SK-N-SH treated with all-trans-retinoic acid at 6 μM for 48 hours (cell line): ENCODE measurements at regions not wholly inside any gene's neighbourhood (a gene's known extent, or its start where the extent isn't known, plus 50 kb on each side); places are given as distances from the start of the nearest gene placed in this dataset.

Source experiments
- ATAC-seq: fragments of 200-7000 bp; cut with Tn5 transposase; 3 replicates; pipeline ENCODE4 v1.9.1; 2020; ENCODE audit warnings: mild to moderate bottlenecking, moderate library complexity
- ARNTL ChIP-seq: fragments of 450-650 bp; formaldehyde crosslinking; IDR thresholded peaks from 2 replicates; pipeline ENCODE4 v1.5.0; 2020; ENCODE audit warnings: low read depth, mild to moderate bottlenecking, moderate library complexity, borderline replicate concordance
- BACH2 ChIP-seq: fragments of 250-450 bp; sonication (Bioruptor Pico); IDR thresholded peaks from 2 replicates; pipeline ENCODE4 v1.9.0; 2021; ENCODE audit warnings: mild to moderate bottlenecking, borderline replicate concordance
- CREB5 ChIP-seq: fragments of 250-450 bp; sonication (Bioruptor Pico); IDR thresholded peaks from 2 replicates; pipeline ENCODE4 v1.5.1; 2020; ENCODE audit warnings: low read depth, mild to moderate bottlenecking, moderate library complexity
- CSDC2 ChIP-seq: fragments of 250-450 bp; sonication (Bioruptor Pico); IDR thresholded peaks from 2 replicates; pipeline ENCODE4 v1.5.0; 2020; ENCODE audit warnings: mild to moderate bottlenecking, moderate library complexity
- ESRRG ChIP-seq: fragments of 250-450 bp; sonication (Bioruptor Pico); IDR thresholded peaks from 2 replicates; pipeline ENCODE4 v1.6.1; 2021; ENCODE audit warnings: mild to moderate bottlenecking
- GLIS3 ChIP-seq: fragments of 250-450 bp; sonication (Bioruptor Pico); IDR thresholded peaks from 2 replicates; pipeline ENCODE4 v1.5.0; 2020; ENCODE audit warnings: mild to moderate bottlenecking, moderate library complexity
- ISL1 ChIP-seq: fragments of 250-450 bp; sonication (Bioruptor Pico); IDR thresholded peaks from 2 replicates; pipeline ENCODE4 v2.1.2; 2022; ENCODE audit warnings: mild to moderate bottlenecking, moderate library complexity
- OSR1 ChIP-seq: fragments of 250-450 bp; sonication (Bioruptor Pico); IDR thresholded peaks from 2 replicates; pipeline ENCODE4 v1.8.0; 2022; ENCODE audit warnings: moderate library complexity, mild to moderate bottlenecking, inconsistent platforms
- PATZ1 ChIP-seq: fragments of 250-450 bp; sonication (Bioruptor Pico); IDR thresholded peaks from 2 replicates; pipeline ENCODE4 v1.8.0; 2020; ENCODE audit warnings: mild to moderate bottlenecking, moderate library complexity, borderline replicate concordance
- POU6F1 ChIP-seq: fragments of 250-450 bp; sonication (Bioruptor Pico); IDR thresholded peaks from 2 replicates; pipeline ENCODE4 v1.8.0; 2021; ENCODE audit warnings: low read depth, mild to moderate bottlenecking, moderate library complexity, borderline replicate concordance
- PPARA ChIP-seq: fragments of 250-450 bp; sonication (Bioruptor Pico); IDR thresholded peaks from 2 replicates; pipeline ENCODE4 v1.5.0; 2020; ENCODE audit warnings: mild to moderate bottlenecking, borderline replicate concordance
- RARB ChIP-seq: fragments of 250-450 bp; sonication (Bioruptor Pico); IDR thresholded peaks from 2 replicates; pipeline ENCODE4 v1.8.0; 2021; ENCODE audit warnings: mild to moderate bottlenecking, moderate library complexity
- SNAI2 ChIP-seq: fragments of 250-450 bp; sonication (Bioruptor Pico); IDR thresholded peaks from 2 replicates; pipeline ENCODE4 v1.5.0; 2020; ENCODE audit warnings: mild to moderate bottlenecking, moderate library complexity
- TCF4 ChIP-seq: fragments of 250-450 bp; sonication (Bioruptor Pico); IDR thresholded peaks from 2 replicates; pipeline ENCODE4 v1.8.0; 2021; ENCODE audit warnings: mild to moderate bottlenecking, moderate library complexity, borderline replicate concordance
- TOX ChIP-seq: fragments of 250-450 bp; sonication (Bioruptor Pico); IDR thresholded peaks from 2 replicates; pipeline ENCODE4 v1.8.0; 2021; ENCODE audit warnings: mild to moderate bottlenecking, moderate library complexity, borderline replicate concordance
- TSHZ2 ChIP-seq: fragments of 250-450 bp; sonication (Bioruptor Pico); IDR thresholded peaks from 2 replicates; pipeline ENCODE4 v1.5.0; 2020; ENCODE audit warnings: mild to moderate bottlenecking, moderate library complexity
- ZC3H10 ChIP-seq: fragments of 250-450 bp; sonication (Bioruptor Pico); IDR thresholded peaks from 2 replicates; pipeline ENCODE4 v1.5.1; 2021; ENCODE audit warnings: mild to moderate bottlenecking, moderate library complexity
- ZFP3 ChIP-seq: fragments of 250-450 bp; sonication (Bioruptor Pico); IDR thresholded peaks from 2 replicates; pipeline ENCODE4 v1.5.0; 2020; ENCODE audit warnings: mild to moderate bottlenecking, moderate library complexity
- ZFP30 ChIP-seq: fragments of 450-650 bp; formaldehyde crosslinking; IDR thresholded peaks from 2 replicates; pipeline ENCODE4 v1.5.0; 2022; ENCODE audit warnings: mild to moderate bottlenecking, moderate library complexity
- ZNF565 ChIP-seq: fragments of 450-650 bp; formaldehyde crosslinking; conservative IDR thresholded peaks from 2 replicates; pipeline ENCODE4 v1.5.0; 2020; ENCODE audit warnings: low read depth, mild to moderate bottlenecking, moderate library complexity
- ZNF70 ChIP-seq: fragments of 450-650 bp; formaldehyde crosslinking; IDR thresholded peaks from 2 replicates; pipeline ENCODE4 v1.5.0; 2020; ENCODE audit warnings: mild to moderate bottlenecking, moderate library complexity
- ZNF8 ChIP-seq: fragments of 450-650 bp; formaldehyde crosslinking; IDR thresholded peaks from 2 replicates; pipeline ENCODE4 v1.5.0; 2020; ENCODE audit warnings: mild to moderate bottlenecking, moderate library complexity

- TF ChIP-seq TOX (CRISPR knock-in tag) = no peak
- TF ChIP-seq TCF4 = no peak
- TF ChIP-seq GLIS3 (CRISPR knock-in tag) = no peak
- no peak for TF ChIP-seq ESRRG (CRISPR knock-in tag)
- no peak for TF ChIP-seq ZNF565 (CRISPR knock-in tag)
- TF ChIP-seq ZC3H10 (CRISPR knock-in tag) = no peak
- no peak for TF ChIP-seq CREB5 (CRISPR knock-in tag)
- TF ChIP-seq RARB (CRISPR knock-in tag) = no peak
- no peak for TF ChIP-seq ZFP30 (CRISPR knock-in tag)
- TF ChIP-seq SNAI2 (CRISPR knock-in tag) = no peak
- ATAC-seq = no peak
These were observed 132.7 kb downstream of the PAPOLA start for GRCh38 chr14:96634896-96635295.

GRCh38 chr14:96635850-96636249 lies 133.7 kb downstream of the PAPOLA start:
- TF ChIP-seq TSHZ2 (CRISPR knock-in tag) (no peak), ESRRG (CRISPR knock-in tag) (no peak), ZC3H10 (CRISPR knock-in tag) (no peak), ZNF565 (CRISPR knock-in tag) (no peak), ARNTL (no peak), GLIS3 (CRISPR knock-in tag) (no peak), CREB5 (CRISPR knock-in tag) (no peak), ZFP3 (no peak), ZNF8 (no peak), TOX (CRISPR knock-in tag) (no peak), BACH2 (CRISPR knock-in tag) (no peak), OSR1 (CRISPR knock-in tag) (no peak), SNAI2 (CRISPR knock-in tag) (no peak), ISL1 (CRISPR knock-in tag) (no peak), TCF4 (no peak), ZFP30 (CRISPR knock-in tag) (no peak), PPARA (no peak), ZNF70 (no peak)
- no peak for ATAC-seq

- TF ChIP-seq PPARA (no peak), OSR1 (CRISPR knock-in tag) (no peak), ZNF565 (CRISPR knock-in tag) (no peak), PATZ1 (CRISPR knock-in tag) (no peak), ZNF70 (no peak), POU6F1 (no peak), CSDC2 (CRISPR knock-in tag) (no peak), ARNTL (no peak), SNAI2 (CRISPR knock-in tag) (no peak), BACH2 (CRISPR knock-in tag) (no peak)
- ATAC-seq = no peak
These were observed 135.3 kb downstream of the PAPOLA start for GRCh38 chr14:96637521-96637920.
